ENCODE measurements at regions not wholly inside any gene's neighbourhood (a gene's known extent, or its start where the extent isn't known, plus 50 kb on each side); places are given as distances from the start of the nearest gene placed in this dataset.

DNA sequence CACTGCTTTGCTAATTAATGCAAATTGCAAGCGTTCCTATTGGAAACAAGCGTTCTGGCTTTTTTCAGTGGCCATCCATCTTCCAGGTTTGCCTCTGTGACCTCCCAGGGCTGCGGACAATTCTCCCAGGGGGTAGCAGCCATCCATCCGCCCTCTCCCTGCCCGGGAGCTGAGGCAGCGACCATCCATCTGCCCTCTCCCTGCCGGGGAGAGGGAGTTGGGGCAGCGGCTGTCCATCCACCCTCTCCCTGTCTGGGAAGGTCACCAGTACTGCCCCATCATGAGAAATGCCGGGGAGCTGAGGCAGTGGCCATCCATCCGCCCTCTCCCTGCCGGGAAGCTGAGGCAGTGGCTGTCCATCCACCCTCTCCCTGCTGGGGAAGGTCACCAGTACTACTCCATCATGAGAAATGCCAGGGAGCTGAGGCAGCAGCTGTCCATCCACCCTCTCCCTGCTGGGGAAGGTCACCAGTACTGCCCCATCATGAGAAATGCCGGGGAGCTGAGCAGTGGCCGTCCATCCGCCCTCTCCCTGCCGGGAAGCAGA, 394.7 kb downstream of the BRD1 start:
- no peak overlapping the region for H3K4me3 ChIP-seq (ENCODE audit: low read depth, low read length)
- TF ChIP-seq CTCF (IDR thresholded peaks at IDR 0.05; ENCODE audit: low read depth, low read length, missing control alignments) = no peak
- in situ Hi-C loops (cut with HindIII; ENCODE audit: low sequenced_read_pairs) = no loop called here
- no peak for DNase-seq (ENCODE audit: low read depth)

GRCh38 chr22:49432211-49432896, 395.3 kb downstream of the BRD1 start:
- no peak for DNase-seq (ENCODE audit: low read depth)
- in situ Hi-C loops (cut with HindIII; ENCODE audit: low sequenced_read_pairs) = no loop called here
- TF ChIP-seq CTCF (IDR thresholded peaks at IDR 0.05; ENCODE audit: low read depth, low read length, missing control alignments) = no peak

DNA sequence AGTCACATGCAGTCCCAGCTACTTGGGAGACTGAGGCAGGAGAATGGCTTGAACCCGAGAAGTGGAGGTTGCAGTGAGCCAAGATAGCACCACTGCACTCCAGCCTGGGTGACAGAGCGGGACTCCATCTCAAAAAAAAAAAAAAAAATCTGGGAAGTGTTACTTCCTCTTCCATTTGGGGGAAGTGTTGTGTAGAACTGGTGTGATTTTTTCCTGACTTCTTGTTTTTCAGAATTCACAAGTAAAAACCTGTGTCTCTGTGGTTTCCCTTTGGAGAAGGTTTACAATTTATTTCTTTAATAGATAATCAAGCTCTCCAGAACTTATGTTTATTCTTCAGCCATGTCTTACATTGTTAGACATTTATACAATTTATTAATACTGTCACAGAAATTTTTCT, 396.1 kb downstream of the BRD1 start:
- in situ Hi-C loops (cut with HindIII; ENCODE audit: low sequenced_read_pairs) = no loop called here
- TF ChIP-seq CTCF (IDR thresholded peaks at IDR 0.05; ENCODE audit: low read depth, low read length, missing control alignments) = no peak
- no peak for DNase-seq (ENCODE audit: low read depth)
- no peak overlapping the region for H3K4me3 ChIP-seq (ENCODE audit: low read depth, low read length)

More at GRCh38 chr22:49432211-49432896, 395.3 kb downstream of the BRD1 start:
- H3K4me3 ChIP-seq (ENCODE audit: low read depth, low read length) = no peak overlapping the region

DNA sequence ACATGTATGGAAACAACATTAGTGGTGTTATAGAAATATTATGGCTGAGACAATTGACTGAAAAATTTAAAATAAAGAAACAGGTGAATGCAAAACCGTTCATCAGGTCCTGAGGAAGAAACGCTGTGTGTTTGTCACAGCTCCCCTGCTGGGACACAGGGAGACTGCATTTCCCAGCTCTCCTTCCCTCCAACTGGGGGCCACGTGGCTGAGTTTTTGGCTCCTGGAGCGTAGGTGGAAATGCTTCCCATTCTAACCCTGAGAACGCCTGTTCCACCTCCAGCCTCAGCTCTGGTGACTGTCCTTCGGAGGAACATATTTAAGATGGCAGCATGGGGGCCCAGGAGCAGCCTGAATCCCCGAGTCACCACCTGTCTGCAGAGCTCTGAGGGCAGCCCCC, 398.6 kb downstream of the BRD1 start:
- no peak for DNase-seq (ENCODE audit: low read depth)
- no peak for TF ChIP-seq CTCF (IDR thresholded peaks at IDR 0.05; ENCODE audit: low read depth, low read length, missing control alignments)
- no peak overlapping the region for H3K4me3 ChIP-seq (ENCODE audit: low read depth, low read length)
- in situ Hi-C loops (cut with HindIII; ENCODE audit: low sequenced_read_pairs) = no loop called here

- no peak for TF ChIP-seq CTCF (IDR thresholded peaks at IDR 0.05; ENCODE audit: low read depth, low read length, missing control alignments)
- no peak for DNase-seq (ENCODE audit: low read depth)
- H3K4me3 ChIP-seq (ENCODE audit: low read depth, low read length) = no peak overlapping the region
- in situ Hi-C loops (cut with HindIII; ENCODE audit: low sequenced_read_pairs) = no loop called here
Measured at GRCh38 chr22:49427941-49428340, 399.7 kb downstream of the BRD1 start.

GRCh38 chr22:49427341-49427740, 400.3 kb downstream of the BRD1 start:
- TF ChIP-seq CTCF (IDR thresholded peaks at IDR 0.05; ENCODE audit: low read depth, low read length, missing control alignments) = no peak
- in situ Hi-C loops (cut with HindIII; ENCODE audit: low sequenced_read_pairs) = no loop called here
- no peak overlapping the region for H3K4me3 ChIP-seq (ENCODE audit: low read depth, low read length)
- DNase-seq (ENCODE audit: low read depth) = no peak
